Spleen (tissue), 7 donors: ENCODE measurements at regions not wholly inside any gene's neighbourhood (a gene's known extent, or its start where the extent isn't known, plus 50 kb on each side); places are given as distances from the start of the nearest gene placed in this dataset.

ENCODE experiments used
- CTCF ChIP-seq, 11 experiments: fragments of 200-600 bp in 7 of 11; fragments of 450-650 bp in 4 of 11; sonication (generic) in 4 of 11; IDR thresholded peaks in 8 of 11; conservative IDR thresholded peaks in 3 of 11; 1 replicate in 7 of 11; 2 replicates in 4 of 11; pipeline versions ENCODE4 v1.4.0 to v1.8.0; 2016 to 2021; ENCODE audit warnings: antibody characterized with exemption in 11 of 11, inconsistent platforms in 4 of 11, mild to moderate bottlenecking in 1 of 11
- POLR2A ChIP-seq, 3 donors: fragments of 450-650 bp; IDR thresholded peaks; one replicate each; pipeline ENCODE4 v1.5.1; 2017; ENCODE audit warnings: antibody characterized with exemption in 3 of 3, mild to moderate bottlenecking in 1 of 3
- donor health status: DM: no; HTN: no; CAD: no; lungs with moderate emphysema.
- donor health status: DM: no; HTN: no; CAD: no.
- donor health status: DM: no; HTN: no; CAD: no.

GRCh38 chr7:13093160-13093559 lies 405.7 kb downstream of the ARL4A start:
- no peak for TF ChIP-seq CTCF (IDR thresholded peaks at IDR 0.05 in 8 of 11, conservative IDR thresholded peaks at IDR 0.05 in 3 of 11)
- TF ChIP-seq POLR2A (IDR thresholded peaks at IDR 0.05), result no peak
